ENCODE measurements at regions not wholly inside any gene's neighbourhood (a gene's known extent, or its start where the extent isn't known, plus 50 kb on each side); places are given as distances from the start of the nearest gene placed in this dataset.
"Not testable (repeated sequence)": the region's sequence is repeated elsewhere in the genome, so short reads cannot be mapped to it uniquely, and the experiment has no call there.

GRCh38 chr10:23975431-23975830 is 233.5 kb upstream of the KIAA1217 start:
- DNase-seq = no peak

DNA sequence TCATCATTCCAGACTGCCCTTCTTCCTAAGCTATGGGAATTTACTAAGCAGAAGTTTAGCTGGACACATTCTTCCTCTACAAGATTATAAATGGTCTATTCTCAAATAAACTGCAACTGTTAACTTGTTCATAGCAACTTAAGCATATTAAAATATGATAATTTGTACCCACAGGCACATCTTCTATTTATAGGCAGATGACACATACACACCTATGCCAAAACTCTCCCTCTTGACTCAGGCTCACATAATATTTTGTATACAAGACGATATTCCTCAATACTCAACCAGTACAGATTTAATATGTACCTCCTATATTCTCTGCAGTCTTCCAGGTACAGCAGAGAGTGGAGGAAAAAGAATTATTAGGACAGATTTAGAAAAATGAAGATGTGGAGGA is 232.7 kb upstream of the KIAA1217 start:
- no peak for DNase-seq

GRCh38 chr10:23978317-23978716 is 230.6 kb upstream of the KIAA1217 start:
- no peak for DNase-seq

DNA sequence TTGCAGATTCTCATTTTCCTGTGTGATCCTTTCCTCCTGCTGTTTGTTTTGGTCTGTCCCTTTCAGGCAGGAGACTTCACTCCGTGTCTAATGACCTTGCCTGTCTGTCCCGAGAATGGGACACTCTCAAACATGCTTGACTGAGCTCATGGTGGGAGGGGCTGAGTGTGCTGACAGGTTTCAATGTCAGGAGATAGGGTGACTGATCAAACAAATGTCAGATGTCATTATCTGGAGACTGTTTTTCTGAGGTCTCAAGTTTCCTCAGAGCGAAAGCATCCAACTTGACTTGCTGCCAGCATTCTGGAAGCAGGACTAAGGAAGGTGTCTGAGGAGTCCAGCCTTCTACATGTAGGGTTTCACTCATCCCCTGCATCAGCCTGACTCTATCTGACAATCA is 228.8 kb upstream of the KIAA1217 start:
- no peak for DNase-seq

- no peak for DNase-seq
These were observed 227.2 kb upstream of the KIAA1217 start for GRCh38 chr10:23981520-23982309.

GRCh38 chr10:23984405-23984804 is 224.5 kb upstream of the KIAA1217 start:
- not testable (repeated sequence) for DNase-seq

- no peak for DNase-seq
These were observed 220.9 kb upstream of the KIAA1217 start for GRCh38 chr10:23988006-23988405.

- peak; percentile 38 for DNase-seq
These were observed 214.4 kb upstream of the KIAA1217 start for GRCh38 chr10:23994459-23995046.

GRCh38 chr10:23999445-23999844 is 209.5 kb upstream of the KIAA1217 start:
- DNase-seq = no peak

DNA sequence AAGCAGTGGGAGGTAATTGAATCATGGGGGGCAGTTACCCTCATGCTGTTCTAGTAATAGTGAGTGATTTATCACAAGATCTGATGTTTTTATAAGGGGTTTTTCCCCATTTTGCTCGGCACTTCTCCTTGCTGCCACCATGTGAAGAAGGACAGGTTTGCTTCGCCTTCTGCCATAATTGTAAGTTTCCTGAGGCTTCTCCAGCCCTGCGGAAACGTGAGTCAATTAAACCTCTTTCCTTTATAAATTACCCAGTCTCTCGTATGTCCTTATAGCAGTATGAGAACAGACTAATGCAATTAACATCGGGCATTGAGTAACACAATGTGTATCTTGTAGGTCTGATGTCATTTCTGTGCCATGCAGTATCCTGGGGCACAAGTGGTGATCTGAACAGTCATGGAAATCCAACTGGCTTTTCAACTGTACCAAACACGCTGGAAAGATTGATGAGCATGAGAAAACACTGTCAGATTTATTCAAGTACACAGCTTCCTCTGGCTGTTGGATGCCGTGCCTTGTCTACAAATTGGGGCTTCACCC is 208.6 kb upstream of the KIAA1217 start:
- DNase-seq = no peak

DNA sequence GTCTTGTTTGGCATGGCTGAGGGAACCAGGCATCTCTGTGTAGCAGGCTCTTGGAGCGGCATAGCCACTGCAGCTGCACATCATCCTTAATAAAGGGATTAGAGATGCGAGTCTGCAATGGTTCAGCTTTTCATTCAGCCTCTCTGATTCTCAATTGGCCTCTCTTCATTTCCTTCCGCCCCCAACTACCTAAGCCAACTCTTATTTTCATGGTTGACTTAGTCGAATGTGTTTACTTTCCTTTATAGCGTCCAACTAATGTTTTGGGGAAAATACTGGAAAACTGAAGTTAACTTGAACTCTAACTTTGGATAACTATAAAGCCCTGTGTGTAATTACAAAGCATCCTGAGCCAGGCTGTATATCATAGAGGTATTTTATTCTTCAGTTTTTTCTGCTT is 202.2 kb upstream of the KIAA1217 start:
- DNase-seq = no peak

- DNase-seq = no peak
These were observed 201.6 kb upstream of the KIAA1217 start for GRCh38 chr10:24007359-24007758.

DNA sequence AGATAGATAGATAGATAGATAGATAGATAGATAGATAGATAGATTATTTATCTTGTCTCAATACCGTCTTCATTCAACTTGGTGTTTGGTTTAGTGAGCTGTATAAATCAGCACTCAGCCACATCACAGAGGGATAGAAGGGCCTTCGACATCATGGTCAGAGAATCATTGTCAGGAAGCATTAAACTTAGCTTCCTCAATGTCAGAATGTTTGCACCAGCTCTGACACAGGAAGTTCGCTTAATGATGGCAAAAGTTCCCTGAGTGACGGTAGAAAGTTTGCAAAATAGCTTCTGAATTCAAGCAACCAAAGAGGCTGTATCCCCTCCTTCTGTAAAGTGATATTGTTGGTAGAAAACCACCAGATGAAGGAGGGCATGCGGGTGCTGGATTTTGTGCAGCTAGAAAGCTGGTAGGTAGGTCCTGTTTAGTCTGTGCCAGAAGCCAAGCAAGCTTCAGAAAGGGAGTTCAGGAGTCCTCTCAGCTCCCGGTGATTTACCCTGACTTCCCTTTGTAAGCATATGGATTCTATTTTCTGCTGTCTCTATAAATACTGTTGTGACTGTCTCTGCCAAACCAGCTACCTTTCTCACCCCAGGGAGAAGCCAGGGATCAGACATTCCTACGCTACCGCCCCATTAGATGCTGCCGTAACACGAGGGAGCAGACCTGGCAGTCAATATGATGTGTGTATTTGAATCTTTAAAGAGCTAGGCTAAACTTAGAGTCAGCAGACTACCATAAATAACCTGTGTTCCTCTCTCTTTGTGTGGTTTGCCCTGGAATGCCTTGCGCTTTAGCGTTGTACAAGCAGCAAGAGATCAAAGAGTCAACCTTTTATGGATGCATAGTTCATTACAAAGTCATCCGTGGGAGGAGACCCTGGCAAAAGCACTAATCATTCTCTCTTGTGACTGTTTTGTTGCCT is 200.5 kb upstream of the KIAA1217 start:
- no peak for DNase-seq

- DNase-seq = no peak
These were observed 199.8 kb upstream of the KIAA1217 start for GRCh38 chr10:24009115-24009514.

DNA sequence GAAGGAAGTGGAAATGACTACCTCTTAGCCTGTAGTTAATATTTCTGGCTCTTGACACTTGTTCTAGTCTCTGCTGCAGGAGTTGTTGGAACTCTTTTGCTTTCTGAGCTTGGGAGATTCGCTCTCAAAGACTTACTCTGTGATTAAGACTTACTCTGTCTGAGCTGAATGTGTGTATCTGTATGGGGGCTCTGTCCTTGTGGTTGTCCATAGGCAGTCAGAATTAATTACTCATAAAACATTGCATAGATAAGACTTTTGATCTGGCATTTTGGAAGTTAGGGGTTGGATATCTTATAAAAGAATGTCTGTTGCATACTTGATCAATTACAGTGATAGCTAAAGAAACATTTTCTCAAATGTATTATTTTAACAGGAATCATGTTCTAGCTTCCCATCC is 199.2 kb upstream of the KIAA1217 start:
- DNase-seq = no peak

- DNase-seq = no peak
These were observed 198.4 kb upstream of the KIAA1217 start for GRCh38 chr10:24010436-24010970.

DNA sequence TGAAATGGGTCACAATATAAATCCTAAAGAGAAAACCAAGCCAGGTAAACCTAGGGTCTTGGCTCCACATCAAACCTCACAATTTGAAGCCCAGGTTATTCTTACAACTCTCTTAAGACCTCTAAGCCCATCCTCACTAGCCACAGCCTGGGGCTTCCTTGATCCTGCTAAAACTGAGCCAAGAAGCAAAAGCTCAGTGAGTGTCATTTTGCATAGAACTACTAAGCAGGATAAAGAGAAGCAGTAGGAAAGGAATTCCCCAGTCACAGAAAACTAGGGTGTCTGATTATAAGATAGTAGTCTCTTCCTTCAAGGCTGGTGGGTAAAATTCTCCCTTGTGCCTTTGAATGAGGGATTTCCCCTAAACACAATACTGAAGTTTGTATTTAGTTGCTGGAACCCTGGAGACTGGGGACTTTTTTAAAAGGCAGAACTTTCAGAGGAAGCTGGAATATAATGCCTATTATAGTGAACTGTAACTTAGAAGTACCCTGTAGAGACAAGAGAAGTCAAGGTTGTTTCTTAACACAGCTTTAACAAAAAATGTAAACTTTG is 196.6 kb upstream of the KIAA1217 start:
- no peak for DNase-seq

DNA sequence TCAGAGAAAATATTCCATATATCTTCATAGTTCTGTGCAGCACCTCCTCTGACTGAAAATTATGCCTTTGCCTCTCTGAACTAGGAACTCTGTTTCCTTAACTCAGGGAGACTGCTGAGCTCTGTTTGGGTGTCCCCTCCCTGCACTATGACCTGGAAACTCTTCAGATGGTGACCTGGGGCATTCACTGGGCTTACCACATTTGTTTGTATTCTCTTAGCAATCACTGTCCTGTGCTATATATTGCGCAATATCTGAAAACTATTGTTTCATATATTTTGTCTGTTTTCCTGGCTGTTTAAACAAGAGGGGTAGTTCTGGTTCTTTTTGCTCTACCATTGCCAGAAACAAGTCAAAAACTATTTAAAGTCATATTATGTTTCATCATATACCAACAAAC is 181.8 kb upstream of the KIAA1217 start:
- DNase-seq = no peak

DNA sequence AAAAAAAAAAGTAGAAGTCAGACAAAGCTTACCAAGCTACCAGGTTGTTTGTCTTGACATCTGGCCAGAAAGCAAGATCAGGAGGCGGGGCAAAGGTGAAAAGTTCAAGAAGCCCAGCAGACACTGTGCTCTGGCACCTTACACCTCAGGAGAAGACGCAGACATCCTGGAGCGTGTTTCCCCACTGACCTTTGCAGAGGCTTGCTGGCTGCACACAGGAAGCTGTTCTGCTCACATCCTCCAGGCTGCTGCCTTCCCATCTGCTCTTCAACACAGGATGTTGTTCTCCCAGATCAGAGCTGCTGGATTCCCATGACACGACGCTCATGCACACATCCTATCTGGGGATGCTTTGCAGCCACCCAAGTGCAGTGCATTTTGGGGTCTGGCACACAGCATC is 174.4 kb upstream of the KIAA1217 start:
- DNase-seq = no peak

GRCh38 chr10:24035761-24036160 is 173.2 kb upstream of the KIAA1217 start:
- DNase-seq = no peak

DNA sequence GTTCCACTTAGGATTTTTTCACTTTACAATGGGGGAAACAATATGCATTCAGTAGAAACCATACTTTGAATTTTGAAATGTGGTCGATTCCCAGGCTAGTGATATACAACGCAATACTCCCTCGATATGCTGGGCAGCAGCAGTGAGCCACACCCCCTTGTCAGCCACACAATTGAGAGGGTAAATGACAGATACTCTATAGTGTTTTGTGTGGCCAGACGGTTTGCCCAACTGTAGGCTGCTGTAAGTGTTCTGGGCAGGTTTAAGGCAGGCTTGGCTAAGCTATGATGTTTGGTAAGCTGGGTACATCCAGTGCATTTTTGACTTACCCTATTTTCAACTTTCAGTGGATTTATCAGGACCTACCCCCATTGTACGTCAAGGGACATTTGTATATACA is 169.6 kb upstream of the KIAA1217 start:
- no peak for DNase-seq

DNA sequence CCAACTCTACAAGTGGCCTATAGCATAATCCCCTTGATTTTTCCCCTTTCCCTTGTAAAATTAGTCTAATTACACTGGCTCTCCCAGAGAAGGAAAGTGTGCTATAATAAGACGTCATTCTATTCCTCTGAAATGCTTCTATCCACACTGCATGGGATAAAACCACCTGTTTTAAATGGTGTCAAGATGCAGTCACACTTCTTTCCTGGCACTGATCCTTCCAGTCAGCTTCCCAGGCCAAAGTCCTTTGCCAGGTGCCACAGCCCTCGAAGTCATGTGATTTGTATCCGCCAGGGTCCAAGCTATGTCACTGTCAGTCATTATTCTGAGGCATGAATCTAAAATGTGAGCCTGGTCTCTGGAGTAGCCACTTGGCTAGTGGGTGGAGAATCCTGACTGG is 169.0 kb upstream of the KIAA1217 start:
- DNase-seq = no peak

GRCh38 chr10:24041034-24041433 is 167.9 kb upstream of the KIAA1217 start:
- no peak for DNase-seq

Data from EL (cell line).